Endothelial cell of umbilical vein (primary cell): ENCODE measurements at regions not wholly inside any gene's neighbourhood (a gene's known extent, or its start where the extent isn't known, plus 50 kb on each side); places are given as distances from the start of the nearest gene placed in this dataset.

Source experiments
- BruUV-seq: library from RNA; stranded (reverse); fragments of 400-500 nt; replicated peaks from 2 replicates; lab custom pipeline; 2021; lab: Mats Ljungman, UMichigan
- CTCF ChIA-PET: fragments of 300-600, 350-600 bp; sonication (Branson Sonifier 250); formaldehyde crosslinking; loops from one replicate; lab custom pipeline; 2021; ENCODE audit warnings: antibody characterized with exemption, inconsistent platforms; lab: Charles Lee
- POLR2A ChIA-PET: fragments of 300-600, 350-600 bp; sonication (Branson Sonifier 250); formaldehyde crosslinking; loops from one replicate; lab custom pipeline; 2021; ENCODE audit warnings: antibody characterized with exemption, inconsistent platforms; lab: Charles Lee
- DNase-seq: peaks from one replicate; pipeline ENCODE4 v3.0.0-alpha.2; 2011; ENCODE audit warnings: low read depth, low spot score
- FAIRE-seq: peaks from 2 replicates; lab custom pipeline; 2011; peaks lifted over from hg19 to GRCh38; lab: Jason Lieb, UNC
- H2AFZ ChIP-seq: 2 replicates; pipeline ENCODE4 v1.6.0; 2012; ENCODE audit warnings: low read depth, low read length, control low read depth, inconsistent platforms
- H3K27ac ChIP-seq: 2 replicates; pipeline ENCODE4 v1.5.1; 2011; ENCODE audit warnings: low read depth, mild to moderate bottlenecking, control low read depth, low read length, moderate library complexity; ENCODE audit not compliant: insufficient read depth
- H3K27me3 ChIP-seq, 2 experiments: 2 replicates each; pipeline versions ENCODE4 v1.6.0 to v1.6.1; 2011; ENCODE audit warnings: low read length in 2 of 2, mixed read lengths in 1 of 2; ENCODE audit not compliant: control insufficient read depth in 2 of 2, insufficient read depth in 2 of 2
- H3K36me3 ChIP-seq, 2 experiments: 2 replicates in 1 of 2; 3 replicates in 1 of 2; pipeline ENCODE4 v1.5.1; 2011; ENCODE audit warnings: low read length in 2 of 2, mild to moderate bottlenecking in 1 of 2, moderate library complexity in 1 of 2; ENCODE audit not compliant: control insufficient read depth in 2 of 2, insufficient read depth in 2 of 2; ENCODE audit errors: extremely low read depth in 1 of 2
- H3K4me1 ChIP-seq: 3 replicates; pipeline ENCODE4 v1.5.1; 2011; ENCODE audit warnings: mild to moderate bottlenecking, low read length; ENCODE audit not compliant: control insufficient read depth, insufficient read depth; ENCODE audit errors: extremely low read depth
- H3K4me2 ChIP-seq: 2 replicates; pipeline ENCODE4 v1.6.1; 2011; ENCODE audit warnings: low read length, control low read depth, mixed read lengths; ENCODE audit not compliant: insufficient read depth
- H3K4me3 ChIP-seq, 3 experiments: fragments of 200-600 bp in 1 of 3; sonication (generic), shearing (Covaris generic) in 1 of 3; replicated peaks in 1 of 3; 2 replicates each; pipeline ENCODE4 v1.5.1; 2011 to 2016; ENCODE audit warnings: control low read depth in 3 of 3, low read length in 3 of 3, mild to moderate bottlenecking in 2 of 3, inconsistent platforms in 1 of 3, low read depth in 1 of 3, moderate library complexity in 1 of 3; ENCODE audit not compliant: insufficient read depth in 1 of 3
- H3K79me2 ChIP-seq: 2 replicates; pipeline ENCODE4 v1.6.0; 2012; ENCODE audit warnings: low read length, inconsistent platforms; ENCODE audit not compliant: control insufficient read depth, insufficient read depth
- H3K9ac ChIP-seq: replicated peaks from 2 replicates; pipeline ENCODE3; 2011; ENCODE audit warnings: low read length, control low read depth; ENCODE audit not compliant: insufficient read depth; ENCODE audit errors: extremely low read depth
- H3K9me1 ChIP-seq: replicated peaks from 3 replicates; pipeline ENCODE4 v1.6.0; 2011; ENCODE audit warnings: mild to moderate bottlenecking, low read length; ENCODE audit not compliant: control insufficient read depth, insufficient read depth; ENCODE audit errors: extremely low read depth
- H3K9me3 ChIP-seq: replicated peaks from 2 replicates; pipeline ENCODE4 v1.5.1; 2012; ENCODE audit warnings: low read length, inconsistent platforms; ENCODE audit not compliant: control insufficient read depth, insufficient read depth
- H4K20me1 ChIP-seq: replicated peaks from 2 replicates; pipeline ENCODE3; 2011; ENCODE audit warnings: mild to moderate bottlenecking, low read length; ENCODE audit not compliant: control insufficient read depth, insufficient read depth; ENCODE audit errors: extremely low read depth
- EZH2 ChIP-seq: IDR thresholded peaks from 2 replicates; pipeline ENCODE4 v1.6.1; 2012; ENCODE audit warnings: borderline replicate concordance, low read depth, mild to moderate bottlenecking, moderate library complexity, low read length, inconsistent platforms; ENCODE audit not compliant: severe bottlenecking
- FOS ChIP-seq: IDR thresholded peaks from 2 replicates; pipeline ENCODE4 v1.6.1; 2011; ENCODE audit warnings: mild to moderate bottlenecking, low read length, moderate library complexity, borderline replicate concordance; ENCODE audit not compliant: insufficient read depth
- GATA2 ChIP-seq: IDR thresholded peaks from 2 replicates; pipeline ENCODE4 v1.7.0; 2011; ENCODE audit warnings: low read depth, mild to moderate bottlenecking, moderate library complexity, mixed read lengths, low read length; ENCODE audit not compliant: insufficient read length, insufficient read depth
- JUN ChIP-seq: IDR thresholded peaks from 2 replicates; pipeline ENCODE4 v1.6.1; 2011; ENCODE audit warnings: borderline replicate concordance, low read depth; ENCODE audit not compliant: insufficient read length, insufficient read depth
- MYC ChIP-seq: IDR thresholded peaks from one replicate; pipeline ENCODE4 v1.6.1; 2011; ENCODE audit warnings: mild to moderate bottlenecking, low read depth, low read length
- POLR2A ChIP-seq: IDR thresholded peaks from 2 replicates; pipeline ENCODE4 v1.6.1; 2012; ENCODE audit warnings: low read depth, mild to moderate bottlenecking, control low read depth, low read length
- POLR2AphosphoS5 ChIP-seq: IDR thresholded peaks from 2 replicates; pipeline ENCODE4 v1.6.1; 2012; ENCODE audit warnings: low read depth, mild to moderate bottlenecking, control low read depth, low read length, moderate library complexity; ENCODE audit not compliant: insufficient read depth
- dilution Hi-C: fragments of 300-500 bp; cut with MboI; formaldehyde crosslinking; loops from one replicate; pipeline ENCODE4 v1.15.0; 2019; ENCODE audit warnings: low sequenced_read_pairs; ENCODE audit not compliant: extremely low pct_ligation_motif_present
- intact Hi-C: fragments of 100-400 bp; cut with micrococcal nuclease; formaldehyde crosslinking; loops from one replicate; pipeline ENCODE4 v1.10.0; 2022
- TF ChIP-seq, protein P1 (sequence below), 2 donors: IDR thresholded peaks; 1 replicate in 1 of 2; 2 replicates in 1 of 2; pipeline ENCODE4 v1.5.1; 2011; ENCODE audit warnings: low read length in 2 of 2, mild to moderate bottlenecking in 2 of 2, moderate library complexity in 2 of 2, control low read depth in 1 of 2, inconsistent platforms in 1 of 2, low read depth in 1 of 2; ENCODE audit not compliant: insufficient read depth in 1 of 2; ENCODE audit errors: extremely low read depth in 1 of 2
- TF ChIP-seq, protein P2 (sequence below): IDR thresholded peaks from 2 replicates; pipeline ENCODE4 v1.6.1; 2011; ENCODE audit not compliant: insufficient read depth, insufficient read length

DNA sequence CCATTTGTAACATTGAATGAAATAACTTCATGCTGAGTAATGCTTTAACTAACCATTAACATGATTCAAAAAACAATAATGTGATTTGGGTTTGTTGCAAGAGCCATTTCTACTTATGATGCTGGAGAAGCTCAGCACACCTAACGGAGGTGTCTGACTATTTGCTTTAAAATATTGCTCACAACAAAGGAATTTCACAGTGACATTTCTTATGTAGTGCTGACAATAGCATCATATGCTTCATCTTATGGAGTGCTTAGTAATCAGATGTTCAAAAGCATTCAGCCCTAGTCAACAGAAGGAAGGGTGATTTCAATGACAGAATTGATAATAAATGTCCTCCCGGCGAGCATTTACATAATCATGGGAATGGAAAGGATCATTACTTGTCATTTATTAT, 1003.3 kb upstream of the COX7C start:
- Histone ChIP-seq H3K4me1 (no peaks in the 10 kb centered on the region), H3K36me3 (no peaks in the 10 kb centered on the region), H3K4me2 (no peak overlapping the region), H3K9me1 (no peaks in the 10 kb centered on the region), H3K9me3 (peaks cover 4% of the 10 kb centered on the region), H3K27me3 (no peaks in the 10 kb centered on the region), H3K4me3 (no peak overlapping the region), H3K9ac (no peak overlapping the region), H3K27ac (no peak overlapping the region), H3K79me2 (no peaks in the 10 kb centered on the region), H4K20me1 (no peaks in the 10 kb centered on the region), H2AFZ (no peak overlapping the region)
- no peak for FAIRE-seq
- TF ChIP-seq EZH2 (no peak), FOS (no peak), MYC (no peak), GATA2 (no peak), JUN (no peak), POLR2AphosphoS5 (no peak), POLR2A (no peak)
- TF ChIP-seq, protein P1, sequence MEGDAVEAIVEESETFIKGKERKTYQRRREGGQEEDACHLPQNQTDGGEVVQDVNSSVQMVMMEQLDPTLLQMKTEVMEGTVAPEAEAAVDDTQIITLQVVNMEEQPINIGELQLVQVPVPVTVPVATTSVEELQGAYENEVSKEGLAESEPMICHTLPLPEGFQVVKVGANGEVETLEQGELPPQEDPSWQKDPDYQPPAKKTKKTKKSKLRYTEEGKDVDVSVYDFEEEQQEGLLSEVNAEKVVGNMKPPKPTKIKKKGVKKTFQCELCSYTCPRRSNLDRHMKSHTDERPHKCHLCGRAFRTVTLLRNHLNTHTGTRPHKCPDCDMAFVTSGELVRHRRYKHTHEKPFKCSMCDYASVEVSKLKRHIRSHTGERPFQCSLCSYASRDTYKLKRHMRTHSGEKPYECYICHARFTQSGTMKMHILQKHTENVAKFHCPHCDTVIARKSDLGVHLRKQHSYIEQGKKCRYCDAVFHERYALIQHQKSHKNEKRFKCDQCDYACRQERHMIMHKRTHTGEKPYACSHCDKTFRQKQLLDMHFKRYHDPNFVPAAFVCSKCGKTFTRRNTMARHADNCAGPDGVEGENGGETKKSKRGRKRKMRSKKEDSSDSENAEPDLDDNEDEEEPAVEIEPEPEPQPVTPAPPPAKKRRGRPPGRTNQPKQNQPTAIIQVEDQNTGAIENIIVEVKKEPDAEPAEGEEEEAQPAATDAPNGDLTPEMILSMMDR (IDR thresholded peaks at IDR 0.05; ENCODE audit: extremely low read depth in 1 of 2, insufficient read depth in 1 of 2, low read depth in 1 of 2, low read length in 2 of 2), result no peak
- TF ChIP-seq, protein P2, sequence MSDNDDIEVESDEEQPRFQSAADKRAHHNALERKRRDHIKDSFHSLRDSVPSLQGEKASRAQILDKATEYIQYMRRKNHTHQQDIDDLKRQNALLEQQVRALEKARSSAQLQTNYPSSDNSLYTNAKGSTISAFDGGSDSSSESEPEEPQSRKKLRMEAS, result no peak
- dilution Hi-C loops (no loop called here), intact Hi-C loops (no loop called here)
- ChIA-PET POLR2A (no interaction called here), CTCF (no interaction called here)
- no peak for DNase-seq
- no TSS peak for BruUV-seq
